Tibial nerve (tissue), 3 donors: ENCODE measurements at regions not wholly inside any gene's neighbourhood (a gene's known extent, or its start where the extent isn't known, plus 50 kb on each side); places are given as distances from the start of the nearest gene placed in this dataset.

Experiments
- POLR2A ChIP-seq, 2 donors: fragments of 450-650 bp; IDR thresholded peaks; one replicate each; pipeline ENCODE4 v1.6.1; 2017; ENCODE audit warnings: antibody characterized with exemption in 2 of 2, mild to moderate bottlenecking in 2 of 2, moderate library complexity in 2 of 2
- TF ChIP-seq, protein P1 (sequence below), 5 experiments: fragments of 200-600 bp in 3 of 5; fragments of 450-650 bp in 2 of 5; sonication (generic) in 3 of 5; IDR thresholded peaks; one replicate each; pipeline ENCODE4 v1.5.1; 2016 to 2019; ENCODE audit warnings: antibody characterized with exemption in 5 of 5, mild to moderate bottlenecking in 3 of 5, moderate library complexity in 2 of 5

DNA sequence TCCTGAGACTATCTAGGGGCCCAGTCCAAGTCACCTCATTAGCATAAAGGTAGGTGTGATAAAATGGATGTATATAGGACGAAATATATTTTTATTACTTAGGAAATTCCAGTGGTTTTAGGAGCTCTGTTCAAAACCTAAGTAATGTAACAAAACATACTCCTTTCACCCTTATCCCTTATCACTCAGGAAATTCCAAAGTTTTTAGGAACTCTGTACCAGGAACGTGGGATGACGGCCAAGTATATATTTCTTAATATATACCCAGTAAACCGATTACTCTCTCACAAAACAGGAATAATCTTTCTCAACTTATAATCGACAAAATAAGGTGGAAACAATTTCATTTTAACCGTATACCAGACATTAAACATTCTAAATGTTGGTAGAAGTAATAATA lies 195.7 kb downstream of the ZPLD1 start:
- TF ChIP-seq POLR2A (IDR thresholded peaks at IDR 0.05): no peak
- TF ChIP-seq, protein P1, sequence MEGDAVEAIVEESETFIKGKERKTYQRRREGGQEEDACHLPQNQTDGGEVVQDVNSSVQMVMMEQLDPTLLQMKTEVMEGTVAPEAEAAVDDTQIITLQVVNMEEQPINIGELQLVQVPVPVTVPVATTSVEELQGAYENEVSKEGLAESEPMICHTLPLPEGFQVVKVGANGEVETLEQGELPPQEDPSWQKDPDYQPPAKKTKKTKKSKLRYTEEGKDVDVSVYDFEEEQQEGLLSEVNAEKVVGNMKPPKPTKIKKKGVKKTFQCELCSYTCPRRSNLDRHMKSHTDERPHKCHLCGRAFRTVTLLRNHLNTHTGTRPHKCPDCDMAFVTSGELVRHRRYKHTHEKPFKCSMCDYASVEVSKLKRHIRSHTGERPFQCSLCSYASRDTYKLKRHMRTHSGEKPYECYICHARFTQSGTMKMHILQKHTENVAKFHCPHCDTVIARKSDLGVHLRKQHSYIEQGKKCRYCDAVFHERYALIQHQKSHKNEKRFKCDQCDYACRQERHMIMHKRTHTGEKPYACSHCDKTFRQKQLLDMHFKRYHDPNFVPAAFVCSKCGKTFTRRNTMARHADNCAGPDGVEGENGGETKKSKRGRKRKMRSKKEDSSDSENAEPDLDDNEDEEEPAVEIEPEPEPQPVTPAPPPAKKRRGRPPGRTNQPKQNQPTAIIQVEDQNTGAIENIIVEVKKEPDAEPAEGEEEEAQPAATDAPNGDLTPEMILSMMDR (IDR thresholded peaks at IDR 0.05): no peak
